ENCODE measurements at regions not wholly inside any gene's neighbourhood (a gene's known extent, or its start where the extent isn't known, plus 50 kb on each side); places are given as distances from the start of the nearest gene placed in this dataset.

GRCh38 chr17:13725288-13725990, 123.7 kb upstream of the HS3ST3A1 start:
- no peak for DNase-seq
- intact Hi-C loops (cut with micrococcal nuclease), result no loop called here
- no peak overlapping the region for H3K4me3 Mint-ChIP-seq
- peaks cover 4% of the 10 kb centered on the region for H3K9me3 Mint-ChIP-seq
- peaks cover 4% of the 10 kb centered on the region for H3K27me3 Mint-ChIP-seq
- H3K4me1 Mint-ChIP-seq, result no peaks in the 10 kb centered on the region
- H3K27ac Mint-ChIP-seq, result no peak overlapping the region
- H3K36me3 Mint-ChIP-seq (ENCODE audit: low read depth), result no peaks in the 10 kb centered on the region

GRCh38 chr17:13727441-13728171, 125.9 kb upstream of the HS3ST3A1 start:
- Mint-ChIP-seq H3K27me3 (peaks cover 4% of the 10 kb centered on the region), H3K9me3 (peaks cover 5% of the 10 kb centered on the region), H3K27ac (no peak overlapping the region), H3K4me3 (no peak overlapping the region), H3K36me3 (ENCODE audit: low read depth) (no peaks in the 10 kb centered on the region), H3K4me1 (no peaks in the 10 kb centered on the region)
- intact Hi-C loops (cut with micrococcal nuclease), result no loop called here
- DNase-seq, result no peak

GRCh38 chr17:13728781-13729180, 127.1 kb upstream of the HS3ST3A1 start:
- H3K36me3 Mint-ChIP-seq (ENCODE audit: low read depth), result no peaks in the 10 kb centered on the region
- intact Hi-C loops (cut with micrococcal nuclease), result no loop called here
- H3K4me1 Mint-ChIP-seq, result no peaks in the 10 kb centered on the region
- H3K27me3 Mint-ChIP-seq, result peaks cover 4% of the 10 kb centered on the region
- no peak overlapping the region for H3K27ac Mint-ChIP-seq
- no peak for DNase-seq
- no peak overlapping the region for H3K4me3 Mint-ChIP-seq
- peaks cover 9% of the 10 kb centered on the region for H3K9me3 Mint-ChIP-seq

- no peak overlapping the region for H3K4me3 Mint-ChIP-seq
- peaks cover 4% of the 10 kb centered on the region for H3K27me3 Mint-ChIP-seq
- H3K27ac Mint-ChIP-seq, result no peak overlapping the region
- no peaks in the 10 kb centered on the region for H3K36me3 Mint-ChIP-seq (ENCODE audit: low read depth)
- no peak for DNase-seq
- H3K9me3 Mint-ChIP-seq, result peaks cover 9% of the 10 kb centered on the region
- intact Hi-C loops (cut with micrococcal nuclease), result no loop called here
- no peaks in the 10 kb centered on the region for H3K4me1 Mint-ChIP-seq
Observed at GRCh38 chr17:13729466-13730134, 127.9 kb upstream of the HS3ST3A1 start.

GRCh38 chr17:13734880-13735279, 133.2 kb upstream of the HS3ST3A1 start:
- peaks cover 5% of the 10 kb centered on the region for H3K9me3 Mint-ChIP-seq
- no peak for DNase-seq
- no peaks in the 10 kb centered on the region for H3K27me3 Mint-ChIP-seq
- no peaks in the 10 kb centered on the region for H3K4me1 Mint-ChIP-seq
- H3K27ac Mint-ChIP-seq, result no peak overlapping the region
- intact Hi-C loops (cut with micrococcal nuclease), result no loop called here
- no peaks in the 10 kb centered on the region for H3K36me3 Mint-ChIP-seq (ENCODE audit: low read depth)
- no peak overlapping the region for H3K4me3 Mint-ChIP-seq

GRCh38 chr17:13735444-13735843, 133.7 kb upstream of the HS3ST3A1 start:
- Mint-ChIP-seq H3K4me3 (no peak overlapping the region), H3K27ac (no peak overlapping the region), H3K36me3 (ENCODE audit: low read depth) (no peaks in the 10 kb centered on the region), H3K9me3 (peaks cover 5% of the 10 kb centered on the region), H3K27me3 (no peaks in the 10 kb centered on the region), H3K4me1 (no peaks in the 10 kb centered on the region)
- no peak for DNase-seq
- intact Hi-C loops (cut with micrococcal nuclease), result no loop called here

- no peaks in the 10 kb centered on the region for H3K27me3 Mint-ChIP-seq
- H3K36me3 Mint-ChIP-seq (ENCODE audit: low read depth), result no peaks in the 10 kb centered on the region
- no peak overlapping the region for H3K4me3 Mint-ChIP-seq
Observed at GRCh38 chr17:13735861-13736260, 134.1 kb upstream of the HS3ST3A1 start.

GRCh38 chr17:13736916-13737315, 135.2 kb upstream of the HS3ST3A1 start:
- Mint-ChIP-seq H3K27ac (no peak overlapping the region), H3K36me3 (ENCODE audit: low read depth) (no peaks in the 10 kb centered on the region), H3K4me1 (no peaks in the 10 kb centered on the region), H3K9me3 (peaks cover 5% of the 10 kb centered on the region), H3K4me3 (no peak overlapping the region), H3K27me3 (no peaks in the 10 kb centered on the region)
- intact Hi-C loops (cut with micrococcal nuclease), result no loop called here
- DNase-seq, result no peak

More at GRCh38 chr17:13735861-13736260, 134.1 kb upstream of the HS3ST3A1 start:
- Mint-ChIP-seq H3K27ac (no peak overlapping the region), H3K9me3 (peaks cover 5% of the 10 kb centered on the region), H3K4me1 (no peaks in the 10 kb centered on the region)
- DNase-seq, result no peak
- intact Hi-C loops (cut with micrococcal nuclease), result no loop called here

GRCh38 chr17:13740686-13741085, 139.0 kb upstream of the HS3ST3A1 start:
- Mint-ChIP-seq H3K4me1 (no peaks in the 10 kb centered on the region), H3K27ac (no peak overlapping the region), H3K27me3 (no peaks in the 10 kb centered on the region), H3K4me3 (no peak overlapping the region), H3K9me3 (no peaks in the 10 kb centered on the region), H3K36me3 (ENCODE audit: low read depth) (no peaks in the 10 kb centered on the region)
- no peak for DNase-seq
- intact Hi-C loops (cut with micrococcal nuclease), result no loop called here

GRCh38 chr17:13741744-13742143, 140.0 kb upstream of the HS3ST3A1 start:
- Mint-ChIP-seq H3K27ac (no peak overlapping the region), H3K4me3 (no peak overlapping the region), H3K9me3 (no peaks in the 10 kb centered on the region), H3K36me3 (ENCODE audit: low read depth) (no peaks in the 10 kb centered on the region), H3K4me1 (no peaks in the 10 kb centered on the region), H3K27me3 (no peaks in the 10 kb centered on the region)
- intact Hi-C loops (cut with micrococcal nuclease), result no loop called here
- DNase-seq, result no peak

GRCh38 chr17:13743906-13744305, 142.2 kb upstream of the HS3ST3A1 start:
- H3K27ac Mint-ChIP-seq, result no peak overlapping the region
- no peaks in the 10 kb centered on the region for H3K4me1 Mint-ChIP-seq
- no peak for DNase-seq
- intact Hi-C loops (cut with micrococcal nuclease), result no loop called here
- H3K27me3 Mint-ChIP-seq, result no peaks in the 10 kb centered on the region
- H3K4me3 Mint-ChIP-seq, result no peak overlapping the region
- no peaks in the 10 kb centered on the region for H3K36me3 Mint-ChIP-seq (ENCODE audit: low read depth)
- H3K9me3 Mint-ChIP-seq, result no peaks in the 10 kb centered on the region

- no peaks in the 10 kb centered on the region for H3K9me3 Mint-ChIP-seq
- no peak for DNase-seq
- H3K4me3 Mint-ChIP-seq, result no peak overlapping the region
- H3K27me3 Mint-ChIP-seq, result no peaks in the 10 kb centered on the region
- intact Hi-C loops (cut with micrococcal nuclease), result no loop called here
- H3K27ac Mint-ChIP-seq, result no peak overlapping the region
- H3K36me3 Mint-ChIP-seq (ENCODE audit: low read depth), result no peaks in the 10 kb centered on the region
- no peaks in the 10 kb centered on the region for H3K4me1 Mint-ChIP-seq
Observed at GRCh38 chr17:13746404-13746803, 144.7 kb upstream of the HS3ST3A1 start.

- peaks cover 3% of the 10 kb centered on the region for H3K27me3 Mint-ChIP-seq
Observed at GRCh38 chr17:13749166-13749890, 147.6 kb upstream of the HS3ST3A1 start.

GRCh38 chr17:13749891-13750235, 148.1 kb upstream of the HS3ST3A1 start:
- H3K36me3 Mint-ChIP-seq (ENCODE audit: low read depth), result no peaks in the 10 kb centered on the region
- no peak for DNase-seq
- no peak overlapping the region for H3K27ac Mint-ChIP-seq
- intact Hi-C loops (cut with micrococcal nuclease), result no loop called here
- H3K9me3 Mint-ChIP-seq, result no peaks in the 10 kb centered on the region
- no peak overlapping the region for H3K4me3 Mint-ChIP-seq
- no peaks in the 10 kb centered on the region for H3K4me1 Mint-ChIP-seq
- H3K27me3 Mint-ChIP-seq, result peaks cover 3% of the 10 kb centered on the region

More at GRCh38 chr17:13749166-13749890, 147.6 kb upstream of the HS3ST3A1 start:
- Mint-ChIP-seq H3K27ac (no peak overlapping the region), H3K4me1 (no peaks in the 10 kb centered on the region), H3K36me3 (ENCODE audit: low read depth) (no peaks in the 10 kb centered on the region), H3K9me3 (no peaks in the 10 kb centered on the region), H3K4me3 (no peak overlapping the region)
- intact Hi-C loops (cut with micrococcal nuclease), result no loop called here
- DNase-seq, result no peak
